ENCODE measurements at regions not wholly inside any gene's neighbourhood (a gene's known extent, or its start where the extent isn't known, plus 50 kb on each side); places are given as distances from the start of the nearest gene placed in this dataset.

GRCh38 chr2:12089496-12089895 is 343.1 kb downstream of the LPIN1 start:
- no peaks in the 10 kb centered on the region for H3K4me1 ChIP-seq
- intact Hi-C loops (cut with DNase I), result no loop called here
- H3K27ac ChIP-seq, result no peak overlapping the region
- H3K9me3 ChIP-seq, result no peaks in the 10 kb centered on the region
- no peak for TF ChIP-seq EP300 (IDR thresholded peaks at IDR 0.05)
- TF ChIP-seq CTCF (IDR thresholded peaks at IDR 0.05), result no peak
- TF ChIP-seq POLR2A (IDR thresholded peaks at IDR 0.05), result no peak
- no peak for TF ChIP-seq POLR2AphosphoS5 (IDR thresholded peaks at IDR 0.05)
- no peak overlapping the region for H3K4me3 ChIP-seq
- H3K27me3 ChIP-seq, result no peaks in the 10 kb centered on the region
- H3K36me3 ChIP-seq, result no peaks in the 10 kb centered on the region
- DNase-seq, result no peak
- WGBS, 2 donors, result 70 to 79% methylated on average over 7 of the region's 7 CpGs

GRCh38 chr2:12090072-12090471 is 343.6 kb downstream of the LPIN1 start:
- 83 to 95% methylated on average over 3 of the region's 3 CpGs for WGBS, 2 donors
- no peaks in the 10 kb centered on the region for H3K4me1 ChIP-seq
- H3K36me3 ChIP-seq, result no peaks in the 10 kb centered on the region
- no peak for DNase-seq
- no peaks in the 10 kb centered on the region for H3K27me3 ChIP-seq
- intact Hi-C loops (cut with DNase I), result no loop called here
- no peaks in the 10 kb centered on the region for H3K9me3 ChIP-seq
- H3K4me3 ChIP-seq, result no peak overlapping the region
- H3K27ac ChIP-seq, result no peak overlapping the region
- no peak for TF ChIP-seq EP300 (IDR thresholded peaks at IDR 0.05)

- no peak for DNase-seq
- no peak overlapping the region for H3K4me3 ChIP-seq
- intact Hi-C loops (cut with DNase I), result no loop called here
- 70 to 88% methylated on average over 3 of the region's 3 CpGs for WGBS, 2 donors
- no peaks in the 10 kb centered on the region for H3K4me1 ChIP-seq
- no peak for TF ChIP-seq POLR2AphosphoS5 (IDR thresholded peaks at IDR 0.05)
- TF ChIP-seq EP300 (IDR thresholded peaks at IDR 0.05), result no peak
- no peak for TF ChIP-seq CTCF (IDR thresholded peaks at IDR 0.05)
- TF ChIP-seq POLR2A (IDR thresholded peaks at IDR 0.05), result no peak
- H3K27ac ChIP-seq, result no peak overlapping the region
- no peaks in the 10 kb centered on the region for H3K36me3 ChIP-seq
- no peaks in the 10 kb centered on the region for H3K27me3 ChIP-seq
- no peaks in the 10 kb centered on the region for H3K9me3 ChIP-seq
Observed at GRCh38 chr2:12090590-12090989, 344.2 kb downstream of the LPIN1 start.

GRCh38 chr2:12091201-12091806 is 344.9 kb downstream of the LPIN1 start:
- H3K36me3 ChIP-seq, result no peaks in the 10 kb centered on the region
- H3K9me3 ChIP-seq, result no peaks in the 10 kb centered on the region
- H3K27me3 ChIP-seq, result no peaks in the 10 kb centered on the region
- no peak overlapping the region for H3K4me3 ChIP-seq
- DNase-seq, result no peak
- TF ChIP-seq CTCF (IDR thresholded peaks at IDR 0.05) (no peak), EP300 (IDR thresholded peaks at IDR 0.05) (no peak), POLR2A (IDR thresholded peaks at IDR 0.05) (no peak), POLR2AphosphoS5 (IDR thresholded peaks at IDR 0.05) (no peak)
- no peak overlapping the region for H3K27ac ChIP-seq
- intact Hi-C loops (cut with DNase I), result no loop called here
- H3K4me1 ChIP-seq, result no peaks in the 10 kb centered on the region
- WGBS, 2 donors, result 87 to 89% methylated on average over 4 of the region's 4 CpGs

GRCh38 chr2:12094134-12094533 is 347.7 kb downstream of the LPIN1 start:
- Histone ChIP-seq H3K36me3 (no peaks in the 10 kb centered on the region), H3K27me3 (no peaks in the 10 kb centered on the region), H3K4me3 (no peak overlapping the region), H3K27ac (no peak overlapping the region), H3K4me1 (no peaks in the 10 kb centered on the region), H3K9me3 (no peaks in the 10 kb centered on the region)
- intact Hi-C loops (cut with DNase I), result no loop called here
- TF ChIP-seq EP300 (IDR thresholded peaks at IDR 0.05) (no peak), POLR2AphosphoS5 (IDR thresholded peaks at IDR 0.05) (no peak)
- DNase-seq, result no peak
- 93 to 95% methylated on average over 3 of the region's 3 CpGs for WGBS, 2 donors
